Left kidney (tissue), 1 donor: ENCODE measurements at regions not wholly inside any gene's neighbourhood (a gene's known extent, or its start where the extent isn't known, plus 50 kb on each side); places are given as distances from the start of the nearest gene placed in this dataset.
"Not testable (repeated sequence)": the region's sequence is repeated elsewhere in the genome, so short reads cannot be mapped to it uniquely, and the experiment has no call there.

Source experiments
- DNase-seq: peaks from one replicate; pipeline ENCODE4 v3.0.0-alpha.2; 2013

DNA sequence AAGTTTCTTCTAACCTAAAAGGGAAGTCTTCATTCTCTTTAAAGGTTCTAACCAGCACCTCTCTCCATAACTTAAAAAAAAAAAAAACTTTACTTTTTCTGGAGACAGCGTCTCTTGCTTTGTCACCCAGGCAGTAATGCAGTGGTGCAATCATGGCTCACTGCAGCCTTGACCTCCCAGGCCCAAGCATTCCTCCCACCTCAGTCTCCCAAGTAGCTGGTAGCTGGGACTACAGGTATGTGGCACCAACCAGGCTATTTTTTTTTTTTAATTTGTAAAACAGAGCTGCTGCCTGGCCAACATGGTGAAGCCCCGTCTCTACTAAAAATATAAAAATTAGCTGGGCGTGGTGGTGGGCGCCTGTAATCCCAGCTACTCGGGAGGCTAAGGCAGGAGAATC lies 787.4 kb upstream of the ACO1 start:
- not testable (repeated sequence) for DNase-seq

DNA sequence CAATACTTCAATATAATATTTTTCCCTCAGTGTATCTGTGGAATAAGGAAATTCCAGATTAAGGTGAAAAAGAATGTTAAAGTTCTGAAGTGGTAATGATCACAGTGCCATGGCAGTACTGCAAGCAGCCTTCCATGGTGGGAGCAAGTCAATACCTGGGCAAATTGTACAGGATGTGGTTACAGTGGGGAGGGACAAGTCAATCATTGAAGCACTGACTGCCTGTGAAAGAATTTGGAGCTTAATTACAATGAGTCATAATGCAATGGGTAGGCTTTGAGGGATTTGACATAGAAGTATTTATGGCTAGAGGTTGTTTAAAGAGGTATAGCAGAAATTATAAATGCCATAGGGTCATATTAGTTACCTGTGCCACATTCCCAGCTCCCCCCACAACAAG lies 786.5 kb upstream of the ACO1 start:
- no peak for DNase-seq

DNA sequence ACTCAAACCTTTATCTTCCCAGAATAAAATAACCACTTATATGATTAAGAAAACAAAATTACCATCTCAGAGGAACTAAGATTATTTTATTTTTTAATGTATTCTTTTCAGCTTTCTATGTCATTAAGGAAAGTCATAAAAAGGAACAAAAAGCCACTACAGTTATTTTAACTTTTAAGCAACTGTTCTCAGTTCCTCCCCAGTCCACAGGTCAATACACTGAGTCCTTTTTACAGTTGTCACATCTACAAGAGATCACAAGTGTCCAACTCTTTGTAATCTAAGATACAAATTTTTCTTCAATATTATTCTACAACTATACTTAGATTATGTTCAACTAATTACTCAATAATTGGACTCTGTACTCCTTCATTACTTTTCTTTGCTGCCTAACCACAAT lies 782.8 kb upstream of the ACO1 start:
- no peak for DNase-seq

DNA sequence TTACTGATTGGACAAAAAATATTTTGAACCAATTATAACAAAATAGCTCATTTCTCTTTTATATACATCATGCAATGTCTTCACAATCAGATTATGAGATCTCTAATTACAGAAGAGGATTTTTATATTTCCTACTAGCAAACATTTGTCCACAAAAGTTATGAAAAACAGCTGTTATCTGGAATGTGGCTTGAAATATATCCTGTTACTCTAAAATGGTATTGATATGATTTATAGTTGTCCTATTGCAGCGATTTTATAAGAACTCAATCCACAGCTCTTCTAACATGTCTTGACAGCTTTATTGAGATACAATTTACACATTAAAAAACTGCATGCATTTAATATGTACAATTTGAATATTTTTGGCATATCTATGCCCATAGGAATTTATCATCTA lies 779.9 kb upstream of the ACO1 start:
- DNase-seq, result no peak

DNA sequence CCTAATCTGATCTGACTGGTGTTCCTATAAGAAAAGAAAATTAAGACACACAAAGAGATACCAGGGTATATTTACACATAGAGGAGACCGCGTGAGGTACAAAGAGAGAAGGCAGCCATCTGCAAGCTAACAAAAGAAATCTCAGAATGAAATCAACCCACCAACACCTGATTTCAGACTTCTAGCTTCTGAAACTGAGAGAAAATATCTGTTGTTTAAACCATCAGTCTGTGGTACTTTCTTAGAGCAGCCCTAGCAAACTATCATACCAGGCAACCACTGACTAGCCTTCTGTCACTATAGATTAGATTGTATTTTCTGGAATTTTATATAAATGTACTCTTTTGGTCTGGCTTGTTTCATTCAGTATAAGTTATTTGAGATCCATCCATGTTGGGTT lies 779.3 kb upstream of the ACO1 start:
- no peak for DNase-seq

DNA sequence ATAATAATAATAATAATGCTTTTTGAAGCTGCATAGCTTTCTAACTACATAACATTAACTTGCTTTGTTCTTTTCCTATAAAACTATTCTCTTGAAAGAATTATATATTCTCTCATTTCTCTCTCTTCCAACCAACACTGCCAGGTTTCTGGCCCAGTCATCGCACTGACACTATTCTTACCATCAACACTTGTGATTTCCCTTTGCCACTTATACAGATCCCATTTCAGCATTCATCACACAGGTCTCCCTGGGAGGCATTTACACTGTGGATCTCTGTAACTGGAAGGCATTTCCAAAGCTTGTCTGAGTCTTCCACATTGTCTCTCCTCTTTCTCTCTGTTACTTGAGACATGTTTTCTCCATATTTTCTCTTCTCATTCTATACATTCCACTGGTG lies 777.8 kb upstream of the ACO1 start:
- no peak for DNase-seq

DNA sequence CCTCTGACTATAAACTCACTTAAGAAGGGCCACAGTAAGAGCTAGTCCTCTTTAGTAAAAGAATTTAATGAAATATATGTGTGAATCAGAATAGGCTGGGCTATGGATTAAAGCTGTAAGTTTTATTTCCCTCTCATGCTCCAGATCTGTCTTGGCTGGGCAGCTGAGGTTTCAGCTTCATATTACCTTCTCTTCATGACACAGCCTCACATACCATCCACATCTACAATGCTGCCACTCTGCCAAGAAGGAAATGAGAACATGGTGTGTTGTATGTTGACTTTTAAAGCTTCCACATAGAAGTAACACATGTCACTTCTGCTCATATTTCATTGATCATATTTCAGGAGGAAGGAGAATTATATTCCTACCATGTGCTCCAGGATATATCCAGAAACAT lies 776.0 kb upstream of the ACO1 start:
- no peak for DNase-seq

DNA sequence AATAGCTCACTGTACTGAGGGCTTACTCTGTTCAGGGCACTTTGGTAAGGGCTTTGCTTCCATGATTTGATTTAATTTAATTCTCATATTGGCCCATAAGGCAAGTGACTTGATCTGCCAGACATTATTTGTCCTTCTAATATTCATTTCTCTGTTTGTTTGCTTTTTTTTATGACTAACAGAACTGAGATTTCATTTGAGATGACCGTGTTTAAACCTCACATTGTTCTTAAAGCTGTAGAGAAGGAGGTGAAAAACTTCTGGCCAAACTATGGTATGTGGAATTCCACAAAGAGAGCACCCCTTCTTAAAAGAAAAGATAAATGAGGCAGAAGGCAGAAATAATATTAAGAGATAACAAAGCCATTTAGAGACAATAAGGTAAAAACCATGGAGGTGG lies 775.6 kb upstream of the ACO1 start:
- DNase-seq, result no peak

DNA sequence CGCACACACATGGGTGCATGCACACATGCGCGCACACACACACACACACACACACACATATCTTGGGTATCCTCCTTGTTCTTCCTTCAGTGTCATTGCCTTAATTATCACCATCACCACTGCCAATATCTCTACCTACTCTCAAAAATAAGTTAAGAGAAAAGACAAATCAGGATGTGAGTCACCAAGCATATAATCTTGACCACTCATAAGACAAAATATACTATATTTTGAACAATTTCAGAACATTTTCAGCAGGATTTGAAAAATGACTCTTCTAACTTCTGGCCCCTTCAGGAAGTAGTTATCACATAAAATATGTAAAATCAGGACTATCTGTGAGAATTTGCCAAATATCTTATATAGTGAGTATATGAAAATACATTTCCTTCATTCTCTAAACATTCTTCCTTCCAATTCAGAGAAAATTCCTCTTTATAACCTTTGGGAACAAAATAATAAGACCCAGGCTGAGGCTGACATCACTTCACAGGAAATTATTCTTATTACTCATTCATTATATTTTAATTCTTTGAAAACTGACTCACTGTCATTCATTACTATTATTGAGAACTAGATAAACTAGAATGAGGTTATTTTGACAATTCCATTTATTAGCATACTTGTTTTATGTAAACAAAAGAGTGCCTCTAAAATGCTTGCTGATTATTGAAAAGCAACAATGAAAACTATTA lies 772.0 kb upstream of the ACO1 start:
- DNase-seq, result no peak

DNA sequence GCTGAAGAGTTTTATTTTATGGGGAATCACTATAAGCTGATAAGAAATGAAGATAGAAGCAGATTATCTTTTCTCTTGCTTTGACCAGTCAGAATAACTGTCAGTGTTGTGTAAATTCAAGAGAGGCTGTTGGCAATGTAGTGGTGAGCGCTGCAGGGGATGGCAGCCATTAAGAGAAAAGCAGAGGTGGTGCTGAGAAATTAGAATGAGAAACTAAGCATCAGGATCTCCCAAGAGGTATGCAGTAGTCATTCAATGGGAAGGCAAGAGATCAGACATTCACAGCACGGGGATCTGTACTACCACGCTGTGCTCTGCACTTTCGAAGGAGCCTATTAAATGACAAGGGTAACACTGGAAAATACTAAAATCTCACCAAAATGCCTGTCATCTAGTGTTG lies 768.5 kb upstream of the ACO1 start:
- no peak for DNase-seq

DNA sequence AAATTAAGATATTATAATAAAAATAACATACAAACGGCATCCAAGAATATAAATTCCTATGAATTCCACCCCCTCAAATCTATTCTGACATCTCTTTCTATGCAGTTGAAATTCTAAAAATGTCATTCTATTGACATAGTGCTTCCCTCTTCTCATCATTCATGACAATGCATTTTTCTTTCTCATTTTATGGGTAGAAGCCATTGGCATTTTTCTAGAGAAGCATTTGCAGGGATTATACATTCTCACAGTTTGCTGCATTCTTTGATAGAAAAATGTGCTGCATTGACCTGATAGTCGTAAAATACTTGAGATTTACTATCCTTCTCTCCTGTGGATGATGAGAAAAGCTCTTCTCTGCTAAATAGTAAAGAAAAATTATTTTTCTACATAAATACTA lies 760.9 kb upstream of the ACO1 start:
- no peak for DNase-seq

DNA sequence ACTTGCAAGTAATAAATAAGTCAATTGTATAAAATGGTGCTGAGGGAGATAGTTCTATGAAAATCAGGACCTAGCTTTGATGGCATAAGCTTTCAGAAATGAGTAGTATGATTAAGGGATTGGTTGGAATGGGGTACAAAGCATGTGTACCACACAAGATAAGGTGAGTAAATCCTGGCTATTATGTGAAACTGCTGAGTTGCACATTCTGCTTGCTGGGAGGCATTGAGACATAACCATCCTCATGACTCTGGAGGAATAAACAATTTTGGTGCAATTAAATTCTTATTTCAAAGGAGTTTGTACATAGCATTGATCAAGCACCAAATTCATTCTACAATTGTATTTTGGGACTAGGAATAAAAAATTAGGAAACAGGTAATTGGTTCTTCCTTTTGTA lies 755.2 kb upstream of the ACO1 start:
- no peak for DNase-seq

DNA sequence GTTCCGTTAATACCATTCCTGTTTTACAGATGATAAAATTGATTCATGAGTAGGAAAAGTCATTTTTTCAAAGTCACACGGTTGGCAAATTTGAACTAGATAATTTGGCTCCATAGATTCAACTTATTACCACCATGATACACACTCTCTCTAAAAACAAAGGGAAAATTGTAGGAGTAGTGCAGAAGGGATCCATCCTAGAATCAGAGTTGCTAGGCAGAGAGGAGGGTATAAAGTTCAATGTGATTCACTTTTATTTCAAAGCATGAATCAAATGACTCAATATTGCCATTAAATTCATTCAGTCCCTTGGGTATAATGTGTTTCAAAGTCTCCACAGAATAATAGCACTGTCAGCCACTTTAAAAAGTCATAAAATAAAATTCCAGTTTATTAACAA lies 747.2 kb upstream of the ACO1 start:
- no peak for DNase-seq

DNA sequence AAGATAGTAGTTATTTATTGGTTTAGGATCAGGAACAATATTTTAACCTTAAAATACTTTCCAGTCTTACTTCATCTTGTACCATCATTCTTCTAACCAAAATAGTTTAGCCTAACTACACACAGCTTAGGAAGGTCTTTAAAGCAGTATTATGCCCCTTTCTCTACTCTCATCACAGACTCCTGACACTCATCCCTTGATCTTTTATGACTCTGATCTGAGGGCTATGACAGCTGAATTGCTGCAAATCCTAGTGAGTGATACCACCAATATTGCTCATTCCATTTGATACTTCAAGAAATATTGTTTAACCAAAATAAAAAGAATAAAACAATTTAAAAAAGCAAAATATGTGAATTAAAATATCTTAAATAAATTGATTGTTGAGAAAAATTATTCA lies 746.6 kb upstream of the ACO1 start:
- no peak for DNase-seq

DNA sequence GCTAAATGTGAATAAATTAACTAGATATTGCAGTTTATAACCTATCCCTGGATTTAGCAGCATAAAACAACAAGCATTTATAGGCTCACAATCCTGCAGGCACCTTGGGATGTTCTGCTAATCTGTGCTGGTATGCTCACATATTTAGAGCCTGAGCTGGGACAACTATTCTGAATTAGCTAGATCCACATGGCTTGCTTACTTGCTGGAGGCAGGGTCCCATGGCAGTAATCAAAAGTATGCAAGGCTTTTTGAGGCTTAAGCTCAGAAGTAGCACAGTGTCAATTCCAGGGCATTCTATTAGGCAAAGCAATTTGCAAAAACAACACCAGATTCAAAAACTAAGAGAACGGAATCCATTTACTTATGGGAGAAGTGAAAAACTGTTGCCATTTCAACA lies 745.0 kb upstream of the ACO1 start:
- no peak for DNase-seq

DNA sequence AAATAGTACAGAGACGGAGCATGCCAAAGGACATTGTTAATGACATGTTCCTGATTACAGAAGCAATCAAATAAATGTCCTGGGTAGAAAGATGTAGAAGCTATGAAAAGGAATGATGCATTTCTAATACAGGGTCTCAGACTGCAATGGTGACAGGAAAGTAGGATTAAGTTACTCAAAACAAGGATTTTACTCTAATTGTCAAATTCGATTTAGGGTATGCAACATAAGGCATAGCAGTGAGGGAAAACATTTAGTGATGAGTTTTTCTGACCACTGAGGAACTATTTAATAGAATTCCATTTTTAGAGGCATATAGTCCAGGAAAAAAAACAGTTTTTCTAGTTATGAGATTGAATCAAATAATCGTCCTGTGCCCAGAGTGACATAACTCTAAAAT lies 715.1 kb upstream of the ACO1 start:
- DNase-seq, result no peak

DNA sequence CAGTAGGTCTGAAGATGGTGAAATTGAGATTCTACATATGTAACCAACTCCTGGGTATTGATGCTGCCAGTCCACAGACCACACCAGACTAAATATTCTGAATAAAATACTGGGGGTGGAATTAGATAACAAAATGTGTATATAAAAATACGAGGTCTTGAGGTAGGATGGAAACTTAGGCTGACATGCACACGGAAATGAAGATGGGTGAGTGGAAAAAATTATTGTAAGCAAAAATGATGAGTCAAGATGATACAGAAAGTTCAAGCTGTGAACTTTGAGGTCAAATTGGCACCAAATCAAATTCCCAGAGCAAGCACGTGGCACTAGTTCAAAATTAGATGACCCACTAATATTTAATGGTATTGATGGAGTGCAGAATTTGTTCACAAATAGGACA lies 713.4 kb upstream of the ACO1 start:
- DNase-seq, result no peak

DNA sequence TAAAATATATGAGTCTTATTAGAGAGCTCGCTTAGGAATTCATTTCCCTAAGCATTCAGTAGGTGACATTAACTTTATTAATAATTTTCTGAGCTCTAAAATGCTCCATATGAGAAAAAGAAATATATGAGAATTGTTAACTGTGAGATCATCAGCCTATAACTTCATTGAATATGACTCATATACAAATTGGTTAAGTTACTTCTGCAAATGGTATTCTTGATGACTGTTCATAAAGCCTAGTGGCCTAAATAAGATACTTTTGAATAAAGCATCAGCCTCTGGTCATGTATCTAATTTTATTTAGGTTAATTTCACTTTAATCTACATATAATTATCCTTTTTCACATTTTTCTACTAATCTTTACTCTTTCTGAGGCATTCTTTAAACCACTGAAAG lies 710.2 kb upstream of the ACO1 start:
- no peak for DNase-seq

DNA sequence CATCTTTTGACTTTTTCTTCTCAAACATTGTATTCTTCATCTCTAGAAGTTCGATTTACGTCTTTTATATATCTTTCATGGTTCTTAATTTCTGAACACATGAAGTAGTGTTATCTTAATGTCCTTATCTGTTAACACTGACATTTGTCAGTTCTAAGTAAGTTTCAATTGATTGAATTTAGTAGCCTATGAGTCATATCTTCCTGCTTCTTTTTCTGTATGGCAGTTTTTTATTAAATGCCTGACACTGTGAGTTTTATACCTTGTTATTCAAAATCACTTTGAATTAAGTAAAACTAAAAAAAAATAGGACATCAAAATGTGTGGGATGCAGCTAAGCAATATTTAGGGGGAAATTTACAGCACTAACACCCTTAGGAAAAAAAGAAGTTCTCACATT lies 707.0 kb upstream of the ACO1 start:
- DNase-seq, result no peak

DNA sequence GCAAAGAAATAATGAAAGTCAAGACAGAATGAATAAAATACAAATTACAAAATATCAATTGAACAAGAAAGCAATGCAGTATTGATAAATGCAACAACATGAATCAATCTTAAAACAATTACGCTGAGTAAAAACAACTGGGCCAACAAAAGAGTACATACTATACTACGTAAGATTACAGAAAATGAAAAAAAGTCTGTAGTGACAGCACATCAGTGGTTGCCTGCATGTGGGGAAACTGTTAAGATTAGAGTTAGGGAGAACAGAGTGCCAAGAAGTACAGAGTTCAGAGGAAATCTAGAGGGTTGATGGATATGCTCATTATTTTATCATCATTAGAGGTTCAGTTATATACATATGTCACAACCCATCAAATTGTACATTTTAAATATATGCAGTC lies 706.6 kb upstream of the ACO1 start:
- DNase-seq, result no peak

DNA sequence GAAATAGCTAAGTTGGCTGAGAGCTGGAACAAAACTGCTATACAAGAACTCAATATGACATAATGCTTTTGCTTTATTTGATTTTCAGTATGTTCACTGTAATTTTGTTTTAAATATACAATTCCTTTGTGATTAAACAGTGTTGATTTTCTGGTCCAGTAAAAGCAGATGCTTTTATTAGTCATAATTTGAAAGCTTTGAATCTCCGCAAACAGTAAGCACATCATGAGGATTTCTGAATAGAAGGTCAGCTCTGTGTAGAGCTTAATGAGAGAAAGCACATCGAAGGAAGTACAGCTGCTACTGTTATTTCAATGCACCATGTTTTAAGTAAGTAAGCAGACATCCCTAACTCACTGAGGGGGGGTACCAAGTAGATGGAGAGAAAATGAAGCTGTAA lies 701.3 kb upstream of the ACO1 start:
- DNase-seq, result no peak

DNA sequence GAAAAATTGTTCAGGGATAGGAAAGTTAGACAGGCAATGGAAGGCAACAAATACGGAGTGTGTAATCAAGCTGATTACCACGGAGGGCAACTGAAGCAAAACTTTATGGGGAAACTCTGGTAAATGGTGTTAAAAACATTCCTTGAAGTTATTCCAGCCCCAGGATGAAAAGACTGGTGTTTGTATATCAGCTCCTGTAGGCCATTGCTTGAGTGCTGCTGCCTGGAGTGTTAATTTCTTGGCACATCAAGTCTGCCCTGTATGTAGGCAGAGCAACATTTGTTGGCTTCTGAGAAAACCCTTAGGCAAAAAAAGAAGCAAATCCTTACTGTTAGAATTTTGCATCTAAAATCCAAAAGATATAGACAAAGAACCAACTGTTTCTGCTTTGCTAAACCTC lies 686.5 kb upstream of the ACO1 start:
- DNase-seq, result no peak

DNA sequence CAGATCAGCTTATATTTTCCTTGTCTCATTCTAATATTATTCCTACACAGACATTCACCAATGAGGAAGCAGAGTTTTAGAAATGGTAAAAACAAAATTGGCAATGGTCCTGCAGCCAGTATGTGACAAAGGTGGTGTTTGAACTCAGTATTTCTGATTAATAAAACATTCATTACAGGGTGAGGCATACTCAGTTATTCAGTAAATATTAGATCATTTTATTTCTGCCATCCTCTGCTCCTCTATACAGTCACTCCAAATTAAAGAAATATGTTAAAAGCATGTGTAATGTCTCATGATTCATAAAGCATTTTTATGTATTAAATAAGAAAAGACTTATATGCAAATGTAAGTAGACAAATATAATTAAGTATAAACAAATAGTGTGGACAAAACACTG lies 684.6 kb upstream of the ACO1 start:
- DNase-seq, result no peak

DNA sequence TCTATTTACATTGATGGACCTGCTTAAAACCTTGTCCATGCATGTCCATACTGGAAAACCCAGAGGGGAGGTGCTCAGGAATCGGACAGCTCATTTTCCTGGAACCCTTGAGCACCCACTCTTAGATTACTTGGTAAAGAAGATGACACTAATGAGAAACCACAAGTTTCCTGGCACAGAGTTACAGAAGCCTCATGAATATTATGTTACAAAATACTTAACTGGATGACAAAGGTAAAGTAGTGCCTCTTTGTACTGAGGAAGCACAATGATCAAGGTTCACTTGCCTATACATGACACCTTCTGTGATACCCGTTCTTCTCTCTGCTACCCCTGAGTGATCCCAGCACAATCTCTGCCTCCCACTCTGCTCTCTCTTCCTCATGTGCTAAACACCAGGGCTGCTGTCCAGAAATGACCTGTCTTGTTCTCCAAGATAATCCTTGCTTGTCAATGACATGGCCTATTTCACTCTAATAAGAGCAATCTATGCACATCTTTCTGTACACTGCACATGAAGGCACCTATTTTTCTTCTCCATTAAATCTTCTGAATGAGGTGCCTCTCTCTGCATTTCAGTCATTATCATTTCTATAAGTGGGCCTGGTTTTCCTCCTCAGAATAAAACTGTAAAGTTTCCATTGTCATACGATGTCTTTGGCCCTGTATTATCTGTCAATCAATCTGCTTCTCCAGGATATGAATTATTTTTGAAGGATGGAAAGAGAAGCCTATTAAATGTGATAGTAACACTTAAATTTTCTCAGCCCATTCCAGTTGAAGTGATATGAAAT lies 684.0 kb upstream of the ACO1 start:
- no peak for DNase-seq
